Rectal smooth muscle tissue (tissue), 1 donor: ENCODE measurements at regions not wholly inside any gene's neighbourhood (a gene's known extent, or its start where the extent isn't known, plus 50 kb on each side); places are given as distances from the start of the nearest gene placed in this dataset.

Source experiments
- H3K27ac ChIP-seq: one replicate; pipeline ENCODE4 v1.7.0; 2013; ENCODE audit warnings: low read depth, low read length, inconsistent platforms
- H3K27me3 ChIP-seq: one replicate; pipeline ENCODE4 v1.7.0; 2013; ENCODE audit warnings: low read length; ENCODE audit not compliant: control insufficient read depth, insufficient read depth
- H3K36me3 ChIP-seq: one replicate; pipeline ENCODE4 v1.7.0; 2013; ENCODE audit warnings: low read length; ENCODE audit not compliant: control insufficient read depth, insufficient read depth
- H3K4me1 ChIP-seq: one replicate; pipeline ENCODE4 v1.7.0; 2013; ENCODE audit warnings: low read length; ENCODE audit not compliant: control insufficient read depth, insufficient read depth
- H3K4me3 ChIP-seq: one replicate; pipeline ENCODE4 v1.7.0; 2013; ENCODE audit warnings: low read length
- H3K9ac ChIP-seq: one replicate; pipeline ENCODE4 v1.7.0; 2013; ENCODE audit warnings: low read length

DNA sequence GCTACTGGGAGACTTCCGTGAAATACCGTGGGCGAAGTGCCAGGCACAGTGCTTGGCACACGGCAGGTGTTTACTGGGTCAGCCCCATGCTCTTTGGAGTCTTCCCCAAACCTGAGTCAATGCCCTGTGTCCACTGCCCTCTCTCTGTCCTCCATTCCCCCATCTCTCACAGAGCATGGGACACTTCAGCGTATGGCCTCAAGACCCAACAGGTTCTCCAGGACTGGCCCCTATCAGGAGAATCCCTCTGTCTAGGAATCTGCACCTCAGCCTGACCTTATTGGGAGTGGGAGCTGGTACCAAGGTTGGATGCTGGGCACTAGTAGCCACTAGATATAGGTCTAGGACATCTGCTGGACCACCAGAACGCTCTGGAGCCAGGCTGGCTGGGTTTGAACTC lies 67.2 kb upstream of the LMO1 start:
- Histone ChIP-seq H3K27ac (no peak overlapping the region), H3K27me3 (no peaks in the 10 kb centered on the region), H3K4me1 (no peaks in the 10 kb centered on the region), H3K36me3 (no peaks in the 10 kb centered on the region), H3K4me3 (no peak overlapping the region), H3K9ac (no peak overlapping the region)

DNA sequence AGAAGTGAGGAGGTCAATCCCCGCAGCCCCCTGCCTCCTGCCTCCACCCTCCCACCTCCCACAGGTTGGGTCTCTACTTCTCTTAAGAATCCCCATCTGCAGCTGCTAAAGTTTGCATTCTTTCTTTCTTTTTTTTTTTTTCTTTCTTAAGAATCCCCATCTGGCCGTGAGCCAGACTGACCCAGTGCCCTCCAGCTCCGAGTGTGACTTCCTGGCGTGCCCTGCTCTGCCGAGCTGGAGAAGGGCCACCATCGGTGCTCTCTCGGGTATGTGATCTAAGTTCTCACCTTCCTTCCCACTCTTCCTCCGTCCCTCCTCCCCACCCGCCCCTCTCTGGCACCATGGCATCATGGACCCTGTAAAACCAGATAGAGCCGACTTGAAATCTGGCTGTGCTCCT lies 66.7 kb upstream of the LMO1 start:
- Histone ChIP-seq H3K27ac (no peak overlapping the region), H3K36me3 (no peaks in the 10 kb centered on the region), H3K9ac (no peak overlapping the region), H3K27me3 (no peaks in the 10 kb centered on the region), H3K4me3 (no peak overlapping the region), H3K4me1 (no peaks in the 10 kb centered on the region)

DNA sequence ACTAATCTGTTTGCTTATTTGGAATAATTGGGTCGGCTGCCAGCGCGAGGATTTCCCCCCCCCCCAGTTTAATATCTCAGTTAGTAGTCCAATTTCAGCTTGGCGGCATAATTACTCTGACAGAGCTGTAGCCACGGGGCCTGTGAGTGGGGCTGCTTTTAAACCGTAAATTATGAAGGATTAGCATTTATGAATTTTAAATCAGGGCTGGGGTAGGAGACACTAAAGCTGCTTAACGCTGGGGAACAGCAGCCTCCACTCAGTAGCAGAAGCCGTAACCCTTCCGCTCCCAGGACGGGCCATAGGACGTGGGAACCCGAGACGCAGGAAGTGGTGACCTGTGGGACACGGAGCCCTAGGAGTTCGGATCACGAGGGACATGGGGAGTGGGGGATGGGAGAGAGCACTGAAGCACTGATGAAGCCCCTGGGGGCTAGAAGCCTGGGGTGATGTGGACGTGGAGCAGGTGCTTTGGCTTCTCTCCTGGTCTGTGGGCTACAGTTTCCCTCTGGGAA lies 66.2 kb upstream of the LMO1 start:
- no peaks in the 10 kb centered on the region for H3K4me1 ChIP-seq
- H3K27ac ChIP-seq: no peak overlapping the region
- H3K9ac ChIP-seq: no peak overlapping the region
- H3K4me3 ChIP-seq: no peak overlapping the region
- H3K27me3 ChIP-seq: no peaks in the 10 kb centered on the region
- no peaks in the 10 kb centered on the region for H3K36me3 ChIP-seq

DNA sequence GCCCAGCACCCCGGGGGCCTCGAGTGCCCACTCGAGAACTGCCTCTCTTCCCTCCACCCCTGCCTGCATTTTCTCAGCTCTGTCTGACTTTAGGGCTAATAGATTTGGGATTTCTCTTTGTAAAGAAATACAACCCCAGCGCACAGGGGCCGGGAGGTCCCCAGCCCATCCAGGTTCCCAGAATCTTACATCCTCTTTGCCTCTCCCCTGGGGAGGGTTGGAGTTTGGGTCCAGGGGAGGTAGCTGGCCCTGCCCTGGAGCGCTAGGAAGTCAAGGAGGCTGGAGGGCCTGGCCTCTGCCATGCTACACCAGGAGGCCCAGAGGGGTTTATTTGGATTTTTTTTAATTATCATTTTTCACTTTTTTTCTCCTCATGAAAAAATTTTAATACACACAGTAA lies 65.7 kb upstream of the LMO1 start:
- no peak overlapping the region for H3K27ac ChIP-seq
- H3K4me1 ChIP-seq: no peaks in the 10 kb centered on the region
- H3K27me3 ChIP-seq: no peaks in the 10 kb centered on the region
- no peak overlapping the region for H3K4me3 ChIP-seq
- H3K9ac ChIP-seq: no peak overlapping the region
- no peaks in the 10 kb centered on the region for H3K36me3 ChIP-seq

DNA sequence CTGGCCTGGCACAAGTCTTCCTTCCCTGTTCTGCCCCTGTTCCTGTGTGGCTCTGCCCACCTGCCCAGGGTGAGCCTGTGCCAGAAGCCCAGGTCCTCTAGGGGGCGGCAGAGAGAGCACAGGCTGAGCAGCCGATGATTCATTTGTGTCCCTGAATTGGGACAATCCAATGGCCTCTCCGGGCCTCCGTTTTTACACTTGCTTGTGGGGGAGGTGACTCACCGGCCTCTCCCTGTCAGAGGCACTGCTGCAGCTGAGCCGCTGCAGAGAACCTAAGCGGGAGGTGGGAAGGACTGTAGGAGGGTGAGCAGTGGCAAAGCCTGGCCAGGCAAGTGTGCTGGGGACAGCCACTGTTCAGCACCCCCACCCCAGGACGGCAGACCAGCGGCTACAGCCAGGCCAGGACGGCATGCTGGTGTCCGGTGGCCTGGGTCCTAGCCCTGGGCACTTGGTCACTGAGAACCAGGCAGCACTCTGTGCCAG lies 65.2 kb upstream of the LMO1 start:
- Histone ChIP-seq H3K9ac (no peak overlapping the region), H3K36me3 (no peaks in the 10 kb centered on the region), H3K27ac (no peak overlapping the region), H3K4me1 (no peaks in the 10 kb centered on the region), H3K27me3 (no peaks in the 10 kb centered on the region), H3K4me3 (no peak overlapping the region)

DNA sequence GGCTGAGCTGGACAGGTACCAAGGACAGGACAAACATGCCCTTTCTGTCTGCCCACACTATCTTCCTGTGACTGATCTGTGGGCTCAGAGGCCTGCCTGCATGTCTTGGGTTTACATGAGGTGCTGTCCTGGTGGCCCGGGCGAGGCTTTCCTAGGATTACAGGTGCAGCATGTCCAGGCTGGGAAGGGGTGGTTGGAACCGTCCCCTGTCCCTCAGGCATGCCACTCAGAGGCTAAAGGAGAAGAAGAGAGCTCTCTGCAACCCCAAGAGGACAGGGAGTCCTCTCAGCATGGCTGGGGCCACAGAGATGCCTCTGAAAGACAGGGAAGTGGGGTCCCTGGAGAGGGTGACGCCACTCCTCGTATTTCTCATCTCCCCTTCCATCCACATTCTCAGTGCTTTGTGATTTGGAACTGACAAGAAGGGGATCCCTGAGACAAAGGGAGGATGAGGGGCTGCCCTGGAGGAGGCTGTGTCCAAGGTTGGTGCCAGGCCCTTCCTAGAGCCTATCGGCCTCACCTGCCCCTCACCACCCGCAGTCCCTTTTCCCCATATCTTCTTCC lies 64.6 kb upstream of the LMO1 start:
- H3K4me1 ChIP-seq: no peaks in the 10 kb centered on the region
- no peak overlapping the region for H3K4me3 ChIP-seq
- no peak overlapping the region for H3K27ac ChIP-seq
- H3K9ac ChIP-seq: no peak overlapping the region
- no peaks in the 10 kb centered on the region for H3K27me3 ChIP-seq
- no peaks in the 10 kb centered on the region for H3K36me3 ChIP-seq

DNA sequence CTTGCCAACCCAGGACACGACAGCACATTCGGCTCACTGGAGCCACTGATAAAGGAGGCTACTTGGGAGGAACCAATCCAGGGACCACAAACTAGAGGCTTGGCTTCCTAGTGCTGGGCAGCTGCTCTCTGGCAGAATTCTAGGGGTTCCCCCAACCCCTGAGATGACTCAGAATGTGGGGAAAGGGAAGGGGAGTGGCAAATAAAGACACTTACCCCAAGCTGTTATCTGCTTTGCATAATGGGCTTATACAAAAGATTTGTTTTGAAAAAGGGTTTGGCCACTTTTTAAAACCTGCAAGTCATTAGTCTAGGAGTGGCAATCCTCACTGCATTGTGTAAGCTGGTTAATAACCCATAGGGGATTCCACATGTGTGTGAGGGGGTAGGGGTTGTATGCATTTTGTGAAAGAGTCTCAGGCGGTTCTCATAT lies 64.1 kb upstream of the LMO1 start:
- H3K4me3 ChIP-seq: no peak overlapping the region
- no peak overlapping the region for H3K9ac ChIP-seq
- no peak overlapping the region for H3K27ac ChIP-seq
- H3K4me1 ChIP-seq: no peaks in the 10 kb centered on the region
- H3K27me3 ChIP-seq: no peaks in the 10 kb centered on the region
- H3K36me3 ChIP-seq: no peaks in the 10 kb centered on the region

DNA sequence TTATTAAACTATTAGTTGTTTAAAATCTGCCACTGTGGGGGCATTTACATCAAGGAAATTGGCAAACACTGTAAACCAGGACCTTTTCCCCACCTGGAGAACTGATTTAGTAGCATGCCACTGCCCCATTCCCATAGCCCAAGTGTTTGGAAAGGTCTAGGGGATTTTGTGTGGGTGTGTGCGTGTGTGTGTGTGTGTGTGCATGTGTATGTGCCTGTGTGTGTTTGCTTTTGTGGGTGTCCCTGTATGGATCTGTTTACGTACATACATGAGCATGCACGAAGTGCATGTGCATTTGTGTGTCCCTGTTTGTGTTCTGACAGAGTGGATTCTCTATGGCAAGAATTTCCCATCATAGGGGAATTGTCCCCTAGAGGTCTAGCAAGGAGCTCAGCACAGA lies 62.7 kb upstream of the LMO1 start:
- Histone ChIP-seq H3K4me1 (no peaks in the 10 kb centered on the region), H3K27me3 (peaks cover 2% of the 10 kb centered on the region), H3K4me3 (no peak overlapping the region), H3K9ac (no peak overlapping the region), H3K36me3 (no peaks in the 10 kb centered on the region), H3K27ac (no peak overlapping the region)

DNA sequence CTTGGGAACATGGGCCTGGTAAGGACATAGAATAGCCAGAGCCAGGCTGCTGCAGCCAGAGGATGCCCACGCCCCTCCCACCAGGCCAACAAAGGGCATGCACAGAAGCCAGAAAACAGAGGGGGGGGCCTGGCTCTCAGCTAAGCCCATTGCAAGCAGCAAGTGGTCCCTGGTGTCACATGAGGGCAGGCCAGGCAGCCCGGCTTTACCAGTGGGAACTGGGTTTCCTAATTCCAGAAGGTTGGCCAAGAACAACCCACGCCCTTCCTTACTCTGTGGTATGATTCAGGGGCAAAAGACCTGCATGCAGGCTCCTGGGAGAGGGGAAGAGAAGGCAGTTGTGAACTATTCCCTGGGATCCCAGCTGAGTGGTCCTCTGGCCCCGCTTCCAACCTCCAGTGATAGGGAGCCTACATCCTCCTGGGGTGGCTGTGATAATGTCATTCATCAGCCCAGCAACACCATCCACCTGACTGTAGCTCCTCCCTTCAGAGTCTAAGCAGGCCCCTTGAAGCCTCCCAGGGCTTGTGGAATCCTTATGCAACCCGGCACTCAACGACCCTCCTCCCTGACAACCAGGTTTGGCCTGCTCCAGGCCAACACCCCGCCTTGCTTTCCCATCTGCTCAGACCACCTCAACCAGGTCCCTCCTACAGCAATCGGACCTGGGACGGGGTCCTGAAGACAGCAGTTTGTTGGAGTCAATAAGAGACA lies 62.1 kb upstream of the LMO1 start:
- Histone ChIP-seq H3K27me3 (peaks cover 2% of the 10 kb centered on the region), H3K27ac (no peak overlapping the region), H3K4me3 (no peak overlapping the region), H3K9ac (no peak overlapping the region), H3K4me1 (no peaks in the 10 kb centered on the region), H3K36me3 (no peaks in the 10 kb centered on the region)

DNA sequence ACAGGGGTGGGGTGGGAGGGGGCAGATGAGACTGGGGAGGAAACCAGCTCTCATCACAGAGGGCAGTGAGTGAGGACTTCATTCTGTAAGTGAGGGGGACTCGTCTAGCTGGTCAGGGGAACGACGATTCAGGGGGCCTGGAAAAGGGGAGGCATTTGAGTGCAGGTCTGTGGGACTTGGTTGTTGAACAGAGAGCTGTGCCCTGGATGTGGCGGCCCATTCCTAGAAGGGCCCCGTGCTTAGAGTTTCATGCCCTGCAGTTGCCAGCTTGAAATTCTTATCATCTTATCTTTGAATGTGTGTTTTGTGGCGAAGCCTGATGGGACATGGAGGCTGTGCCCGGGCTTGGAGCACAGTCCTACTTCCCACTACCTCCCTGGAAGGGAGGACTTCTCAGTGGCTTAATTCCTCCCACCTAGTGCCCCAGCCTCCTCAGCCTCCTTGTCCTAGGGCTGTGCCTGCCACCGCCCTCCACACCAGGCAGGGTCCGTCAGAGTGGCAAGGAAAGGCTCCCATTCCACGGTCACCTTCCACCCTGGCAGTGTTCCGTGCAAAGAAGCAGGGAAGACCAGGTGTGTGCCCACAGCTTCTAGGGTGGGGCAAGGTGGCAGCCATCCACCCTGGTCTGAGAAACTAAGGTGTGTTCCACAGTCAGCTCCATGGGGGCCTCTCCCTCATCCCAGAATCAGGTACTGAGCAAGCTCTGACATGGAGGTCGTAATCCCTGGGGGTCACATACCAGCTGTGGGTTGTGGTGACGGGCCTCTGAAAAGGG lies 59.7 kb upstream of the LMO1 start:
- H3K4me1 ChIP-seq: no peaks in the 10 kb centered on the region
- H3K4me3 ChIP-seq: no peak overlapping the region

DNA sequence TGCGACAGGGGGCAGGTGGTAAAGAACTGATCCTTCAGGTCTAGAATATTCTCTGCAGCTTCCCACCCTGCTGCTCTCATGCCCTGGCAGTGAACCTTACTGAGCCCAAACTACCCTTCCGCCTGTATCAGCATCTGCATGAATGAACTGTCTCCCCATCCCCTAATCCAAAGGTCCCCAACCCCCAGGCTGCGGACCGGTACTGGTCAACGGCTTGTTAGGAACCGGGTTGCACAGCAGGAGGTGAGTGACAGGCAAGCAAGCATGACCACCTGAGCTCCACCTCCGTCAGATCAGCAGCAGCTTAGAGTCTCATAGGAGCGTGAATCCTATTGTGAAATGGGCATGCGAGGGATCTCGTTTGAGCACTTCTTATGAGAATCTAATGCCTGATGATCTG lies 58.2 kb upstream of the LMO1 start:
- peaks cover 2% of the 10 kb centered on the region for H3K27me3 ChIP-seq
- peaks cover under 1% of the 10 kb centered on the region for H3K4me1 ChIP-seq
- no peak overlapping the region for H3K9ac ChIP-seq
- H3K36me3 ChIP-seq: no peaks in the 10 kb centered on the region
- no peak overlapping the region for H3K4me3 ChIP-seq
- H3K27ac ChIP-seq: no peak overlapping the region

More for the DNA sequence above, 59.7 kb upstream of the LMO1 start:
- Histone ChIP-seq H3K27me3 (peaks cover 2% of the 10 kb centered on the region), H3K27ac (no peak overlapping the region), H3K36me3 (no peaks in the 10 kb centered on the region), H3K9ac (no peak overlapping the region)

DNA sequence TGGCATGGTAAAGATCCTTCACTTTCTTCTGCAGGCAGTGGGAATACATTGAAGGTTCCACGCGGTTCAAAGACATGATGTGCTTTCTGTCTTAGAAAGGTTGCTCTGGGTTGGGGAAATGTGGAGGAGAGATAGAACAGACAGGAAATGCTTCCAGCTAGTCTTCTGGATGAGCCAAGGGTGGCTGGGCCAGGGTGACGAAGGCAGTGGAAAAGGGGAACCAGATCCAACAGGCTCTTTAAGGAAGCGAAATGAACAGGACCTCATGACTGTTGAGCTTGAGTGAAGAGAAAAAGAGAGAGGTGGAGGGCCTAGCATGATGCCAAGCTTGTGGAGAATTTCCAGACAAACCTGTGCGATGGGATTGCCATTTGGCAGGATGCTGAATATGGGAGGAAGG lies 56.4 kb upstream of the LMO1 start:
- H3K36me3 ChIP-seq: no peaks in the 10 kb centered on the region

More for the DNA sequence above, 56.4 kb upstream of the LMO1 start:
- peaks cover 9% of the 10 kb centered on the region for H3K4me1 ChIP-seq
- H3K9ac ChIP-seq: no peak overlapping the region
- H3K27me3 ChIP-seq: peaks cover 2% of the 10 kb centered on the region
- no peak overlapping the region for H3K4me3 ChIP-seq
- no peak overlapping the region for H3K27ac ChIP-seq
